ENCODE measurements at regions not wholly inside any gene's neighbourhood (a gene's known extent, or its start where the extent isn't known, plus 50 kb on each side); places are given as distances from the start of the nearest gene placed in this dataset.

DNA sequence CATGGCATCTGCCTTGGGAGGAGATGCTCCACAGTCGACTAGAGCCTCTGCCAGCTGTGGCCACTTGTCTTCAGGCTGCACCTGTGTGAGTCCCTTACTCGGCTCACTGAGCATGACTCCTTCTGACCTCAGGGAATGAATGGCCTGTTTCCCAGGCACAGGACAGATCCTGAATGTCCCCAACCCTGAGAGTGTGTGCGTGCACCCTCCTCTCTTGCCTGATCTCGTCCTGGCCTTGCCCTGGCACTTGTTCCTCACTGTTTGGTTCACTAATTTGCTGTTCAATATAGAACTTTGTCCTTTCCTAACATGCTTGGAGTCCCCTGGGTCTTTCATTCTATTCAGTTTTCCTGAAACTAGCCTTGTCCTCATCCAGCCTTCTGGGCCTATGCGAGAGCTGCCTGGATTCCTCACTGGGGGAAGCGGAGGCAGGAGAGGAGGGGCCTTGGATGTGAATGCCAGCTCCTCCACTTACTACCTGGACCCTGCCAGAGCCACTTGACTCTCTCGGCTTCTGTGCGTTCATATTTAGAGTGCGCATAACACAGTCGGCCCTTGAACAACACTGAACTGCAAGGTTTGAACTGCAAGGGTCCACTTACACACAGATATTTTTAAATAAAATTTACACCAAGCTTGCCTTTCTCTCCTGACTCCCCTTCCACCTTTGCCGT is 184.8 kb downstream of the ACKR3 start:
- TF ChIP-seq, protein P1, sequence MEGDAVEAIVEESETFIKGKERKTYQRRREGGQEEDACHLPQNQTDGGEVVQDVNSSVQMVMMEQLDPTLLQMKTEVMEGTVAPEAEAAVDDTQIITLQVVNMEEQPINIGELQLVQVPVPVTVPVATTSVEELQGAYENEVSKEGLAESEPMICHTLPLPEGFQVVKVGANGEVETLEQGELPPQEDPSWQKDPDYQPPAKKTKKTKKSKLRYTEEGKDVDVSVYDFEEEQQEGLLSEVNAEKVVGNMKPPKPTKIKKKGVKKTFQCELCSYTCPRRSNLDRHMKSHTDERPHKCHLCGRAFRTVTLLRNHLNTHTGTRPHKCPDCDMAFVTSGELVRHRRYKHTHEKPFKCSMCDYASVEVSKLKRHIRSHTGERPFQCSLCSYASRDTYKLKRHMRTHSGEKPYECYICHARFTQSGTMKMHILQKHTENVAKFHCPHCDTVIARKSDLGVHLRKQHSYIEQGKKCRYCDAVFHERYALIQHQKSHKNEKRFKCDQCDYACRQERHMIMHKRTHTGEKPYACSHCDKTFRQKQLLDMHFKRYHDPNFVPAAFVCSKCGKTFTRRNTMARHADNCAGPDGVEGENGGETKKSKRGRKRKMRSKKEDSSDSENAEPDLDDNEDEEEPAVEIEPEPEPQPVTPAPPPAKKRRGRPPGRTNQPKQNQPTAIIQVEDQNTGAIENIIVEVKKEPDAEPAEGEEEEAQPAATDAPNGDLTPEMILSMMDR (IDR thresholded peaks at IDR 0.05) = no peak
- TF ChIP-seq ZFX (IDR thresholded peaks at IDR 0.05; ENCODE audit: borderline replicate concordance) = no peak

Data from 22Rv1 (cell line).